A673 (cell line): ENCODE measurements at regions not wholly inside any gene's neighbourhood (a gene's known extent, or its start where the extent isn't known, plus 50 kb on each side); places are given as distances from the start of the nearest gene placed in this dataset.

Source experiments
- BruUV-seq: library from RNA; stranded (reverse); fragments of 400-500 nt; replicated peaks from 2 replicates; lab custom pipeline; 2021; lab: Mats Ljungman, UMichigan
- CTCF ChIA-PET: fragments of 300-600 bp; sonication (Branson Sonifier 250); formaldehyde crosslinking; loops from one replicate; lab custom pipeline; 2022; ENCODE audit warnings: antibody characterized with exemption; lab: Charles Lee
- POLR2A ChIA-PET: fragments of 300-600 bp; sonication (Branson Sonifier 250); formaldehyde crosslinking; loops from one replicate; lab custom pipeline; 2022; ENCODE audit warnings: antibody characterized with exemption; ENCODE audit not compliant: low non-redundant PET; lab: Charles Lee
- DNase-seq: peaks from one replicate; pipeline ENCODE4 v3.0.0-alpha.2; 2015; ENCODE audit warnings: low spot score
- H3K27ac ChIP-seq: fragments of 200-600 bp; sonication (generic); 2 replicates; pipeline ENCODE4 v1.5.1; 2016; ENCODE audit warnings: mixed run types, low read depth, mild to moderate bottlenecking, mixed read lengths, antibody characterized with exemption, low read length; ENCODE audit not compliant: poor library complexity, severe bottlenecking
- H3K27me3 ChIP-seq: fragments of 200-600 bp; sonication (generic); replicated peaks from 2 replicates; pipeline ENCODE4 v1.6.1; 2017; ENCODE audit warnings: mixed run types, low read depth, mild to moderate bottlenecking, mixed read lengths, antibody characterized with exemption, low read length; ENCODE audit not compliant: insufficient read depth, poor library complexity
- H3K36me3 ChIP-seq: fragments of 200-600 bp; sonication (generic); 2 replicates; pipeline ENCODE4 v1.6.1; 2016; ENCODE audit warnings: mixed run types, mild to moderate bottlenecking, mixed read lengths, antibody characterized with exemption, low read length; ENCODE audit not compliant: insufficient read depth, poor library complexity, severe bottlenecking
- H3K4me1 ChIP-seq: fragments of 200-600 bp; sonication (generic); 2 replicates; pipeline ENCODE4 v1.6.1; 2017; ENCODE audit warnings: mixed run types, mild to moderate bottlenecking, mixed read lengths, antibody characterized with exemption, low read length; ENCODE audit not compliant: insufficient read depth, poor library complexity, severe bottlenecking
- H3K4me3 ChIP-seq: fragments of 200-600 bp; sonication (generic); 2 replicates; pipeline ENCODE4 v1.5.1; 2016; ENCODE audit warnings: low read depth, mixed run types, mild to moderate bottlenecking, mixed read lengths, low read length; ENCODE audit not compliant: poor library complexity, severe bottlenecking
- H3K9me3 ChIP-seq: fragments of 200-600 bp; sonication (generic); 2 replicates; pipeline ENCODE4 v1.6.1; 2016; ENCODE audit warnings: mixed run types, low read depth, mild to moderate bottlenecking, mixed read lengths, antibody characterized with exemption, low read length; ENCODE audit not compliant: poor library complexity, severe bottlenecking
- EZH2 ChIP-seq: fragments of 200-600 bp; sonication (generic); IDR thresholded peaks from 2 replicates; pipeline ENCODE4 v1.6.1; 2017; ENCODE audit warnings: borderline replicate concordance, low read depth, mild to moderate bottlenecking, mixed read lengths, antibody characterized with exemption, low read length; ENCODE audit not compliant: poor library complexity, severe bottlenecking
- intact Hi-C: fragments of 100-400 bp; cut with micrococcal nuclease; formaldehyde crosslinking; loops from one replicate; pipeline ENCODE4 v1.10.0; 2022; ENCODE audit not compliant: unreplicated experiment
- TF ChIP-seq, protein P1 (sequence below): fragments of 300-800, 200-600 bp; sonication (generic); conservative IDR thresholded peaks from 2 replicates; pipeline ENCODE4 v1.5.1; 2017; ENCODE audit warnings: low read depth, mild to moderate bottlenecking, antibody characterized with exemption, low read length, moderate library complexity, mixed read lengths

DNA sequence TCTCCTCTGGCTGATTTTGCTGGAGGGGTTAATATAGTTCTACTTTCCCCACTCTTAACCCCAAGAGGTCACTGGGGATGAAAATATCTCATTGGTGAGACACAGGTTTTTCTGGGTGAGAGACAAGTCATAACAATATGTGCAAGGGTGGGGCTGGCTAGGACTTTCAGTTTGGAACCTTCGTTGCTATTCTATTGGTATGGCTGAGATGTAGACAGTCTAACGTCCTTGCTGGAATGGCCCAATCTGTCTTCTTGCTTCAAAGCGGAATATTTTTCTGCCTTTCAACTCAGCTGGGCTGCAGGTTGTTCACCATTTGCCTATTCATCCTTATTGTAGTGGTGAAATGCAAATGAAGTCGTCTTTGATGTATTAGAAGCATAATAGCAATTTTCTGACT is 267.3 kb upstream of the MKI67 start:
- ChIA-PET CTCF (no interaction called here), POLR2A (no interaction called here)
- TF ChIP-seq, protein P1, sequence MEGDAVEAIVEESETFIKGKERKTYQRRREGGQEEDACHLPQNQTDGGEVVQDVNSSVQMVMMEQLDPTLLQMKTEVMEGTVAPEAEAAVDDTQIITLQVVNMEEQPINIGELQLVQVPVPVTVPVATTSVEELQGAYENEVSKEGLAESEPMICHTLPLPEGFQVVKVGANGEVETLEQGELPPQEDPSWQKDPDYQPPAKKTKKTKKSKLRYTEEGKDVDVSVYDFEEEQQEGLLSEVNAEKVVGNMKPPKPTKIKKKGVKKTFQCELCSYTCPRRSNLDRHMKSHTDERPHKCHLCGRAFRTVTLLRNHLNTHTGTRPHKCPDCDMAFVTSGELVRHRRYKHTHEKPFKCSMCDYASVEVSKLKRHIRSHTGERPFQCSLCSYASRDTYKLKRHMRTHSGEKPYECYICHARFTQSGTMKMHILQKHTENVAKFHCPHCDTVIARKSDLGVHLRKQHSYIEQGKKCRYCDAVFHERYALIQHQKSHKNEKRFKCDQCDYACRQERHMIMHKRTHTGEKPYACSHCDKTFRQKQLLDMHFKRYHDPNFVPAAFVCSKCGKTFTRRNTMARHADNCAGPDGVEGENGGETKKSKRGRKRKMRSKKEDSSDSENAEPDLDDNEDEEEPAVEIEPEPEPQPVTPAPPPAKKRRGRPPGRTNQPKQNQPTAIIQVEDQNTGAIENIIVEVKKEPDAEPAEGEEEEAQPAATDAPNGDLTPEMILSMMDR = no peak
- TF ChIP-seq EZH2 = no peak
- Histone ChIP-seq H3K9me3 (no peaks in the 10 kb centered on the region), H3K4me1 (no peaks in the 10 kb centered on the region), H3K4me3 (no peak overlapping the region), H3K36me3 (no peaks in the 10 kb centered on the region), H3K27ac (no peak overlapping the region), H3K27me3 (peaks cover 70% of the 10 kb centered on the region)
- intact Hi-C loops = no loop called here
- BruUV-seq = no TSS peak
- no peak for DNase-seq

DNA sequence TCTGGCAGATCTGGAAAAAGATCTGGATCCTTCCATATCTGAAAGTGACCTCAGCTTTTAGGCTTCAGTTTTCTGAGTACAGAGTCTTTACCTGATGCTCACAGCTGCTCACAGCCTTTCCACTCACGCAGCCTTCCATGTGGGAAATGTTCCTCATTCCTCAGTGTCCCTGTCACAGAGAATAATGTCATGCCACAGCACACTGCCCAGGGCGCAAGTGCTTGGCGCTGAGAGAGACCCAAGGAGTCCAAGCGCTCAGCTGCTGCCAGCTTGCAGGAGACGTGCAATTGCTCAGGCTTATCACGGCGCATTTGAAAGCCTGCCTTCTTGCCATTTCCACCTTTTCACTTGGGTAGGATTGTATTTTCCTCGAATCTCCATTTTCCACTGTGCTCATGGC is 271.9 kb upstream of the MKI67 start:
- peaks cover 47% of the 10 kb centered on the region for H3K27me3 ChIP-seq
- no peaks in the 10 kb centered on the region for H3K9me3 ChIP-seq
- no peak overlapping the region for H3K27ac ChIP-seq
- no peaks in the 10 kb centered on the region for H3K4me1 ChIP-seq
- no TSS peak for BruUV-seq
- DNase-seq = no peak
- intact Hi-C loops = no loop called here
- TF ChIP-seq, protein P1 = no peak
- TF ChIP-seq EZH2 = no peak
- H3K4me3 ChIP-seq = no peak overlapping the region
- POLR2A ChIA-PET = no interaction called here
- H3K36me3 ChIP-seq = no peaks in the 10 kb centered on the region
- CTCF ChIA-PET = no interaction called here

DNA sequence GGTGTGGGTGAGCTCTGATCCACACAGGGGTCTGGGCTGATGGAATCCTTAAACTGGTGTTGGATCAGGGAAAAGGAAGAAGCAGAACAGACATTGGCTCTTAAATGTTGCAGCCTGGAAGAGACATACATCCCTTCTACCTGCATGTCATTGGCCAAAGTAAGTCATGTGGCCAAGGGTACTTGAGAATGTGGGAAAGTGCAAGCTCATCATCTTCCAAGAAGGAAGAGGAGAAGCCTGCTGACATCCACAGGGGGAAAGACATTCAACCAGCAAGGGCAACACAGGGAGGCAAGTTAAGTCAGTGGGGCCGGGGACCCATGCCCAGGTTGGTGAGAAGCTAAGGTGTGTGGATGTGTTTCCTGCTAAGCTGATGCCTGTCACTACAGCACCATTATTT is 272.8 kb upstream of the MKI67 start:
- Histone ChIP-seq H3K27me3 (peaks cover 40% of the 10 kb centered on the region), H3K36me3 (no peaks in the 10 kb centered on the region), H3K4me3 (no peak overlapping the region), H3K4me1 (no peaks in the 10 kb centered on the region), H3K27ac (no peak overlapping the region), H3K9me3 (no peaks in the 10 kb centered on the region)
- TF ChIP-seq, protein P1 = no peak
- TF ChIP-seq EZH2 = no peak
- no peak for DNase-seq
- intact Hi-C loops = no loop called here
- ChIA-PET POLR2A (no interaction called here), CTCF (no interaction called here)
- BruUV-seq = no TSS peak

DNA sequence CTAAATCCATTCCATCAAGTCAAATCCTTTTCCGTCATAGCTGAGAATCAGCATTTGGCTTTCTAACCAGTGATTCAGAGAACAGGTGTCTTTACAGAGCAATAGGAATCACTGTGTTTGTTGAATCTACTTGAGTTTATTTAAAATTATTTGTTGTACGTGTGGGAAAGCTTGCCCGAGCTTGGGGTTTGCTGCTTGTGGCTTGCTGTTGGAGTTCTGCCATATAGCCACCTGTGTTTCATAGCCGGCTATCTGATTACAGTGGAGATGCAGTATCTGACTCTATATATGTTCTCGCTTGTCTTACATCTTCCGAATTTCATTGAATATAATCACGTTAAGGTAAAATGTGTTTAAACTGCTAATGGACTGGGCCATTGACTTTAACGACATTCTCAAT is 274.3 kb upstream of the MKI67 start:
- no peaks in the 10 kb centered on the region for H3K4me1 ChIP-seq
- peaks cover 35% of the 10 kb centered on the region for H3K27me3 ChIP-seq
- DNase-seq = no peak
- POLR2A ChIA-PET = no interaction called here
- H3K9me3 ChIP-seq = no peaks in the 10 kb centered on the region
- H3K36me3 ChIP-seq = no peaks in the 10 kb centered on the region
- no peak for TF ChIP-seq EZH2
- TF ChIP-seq, protein P1 = no peak
- no peak overlapping the region for H3K27ac ChIP-seq
- no peak overlapping the region for H3K4me3 ChIP-seq
- intact Hi-C loops = no loop called here
- CTCF ChIA-PET = no interaction called here
- BruUV-seq = no TSS peak
